ENCODE measurements at regions not wholly inside any gene's neighbourhood (a gene's known extent, or its start where the extent isn't known, plus 50 kb on each side); places are given as distances from the start of the nearest gene placed in this dataset.

- H3K4me1 Mint-ChIP-seq, result no peaks in the 10 kb centered on the region
- TF ChIP-seq CTCF (IDR thresholded peaks at IDR 0.05; ENCODE audit: unreplicated experiment), result no peak
- H3K36me3 Mint-ChIP-seq, result peaks cover 17% of the 10 kb centered on the region
- DNase-seq (ENCODE audit: low spot score in 2 of 2, unreplicated experiment in 2 of 2), result no peak
- no peak overlapping the region for H3K4me3 Mint-ChIP-seq
- H3K9me3 Mint-ChIP-seq, result peaks cover 52% of the 10 kb centered on the region
- H3K27me3 Mint-ChIP-seq (ENCODE audit: low read depth), result no peaks in the 10 kb centered on the region
- no peak overlapping the region for H3K27ac Mint-ChIP-seq
Measured at GRCh38 chr4:19429684-19430083, 822.0 kb upstream of the SLIT2 start.

- peaks cover 9% of the 10 kb centered on the region for H3K36me3 Mint-ChIP-seq
- no peaks in the 10 kb centered on the region for H3K27me3 Mint-ChIP-seq (ENCODE audit: low read depth)
- peaks cover 23% of the 10 kb centered on the region for H3K9me3 Mint-ChIP-seq
- no peak for DNase-seq (ENCODE audit: low spot score in 2 of 2, unreplicated experiment in 2 of 2)
- no peak overlapping the region for H3K27ac Mint-ChIP-seq
- TF ChIP-seq CTCF (IDR thresholded peaks at IDR 0.05; ENCODE audit: unreplicated experiment), result no peak
- H3K4me1 Mint-ChIP-seq, result no peaks in the 10 kb centered on the region
- no peak overlapping the region for H3K4me3 Mint-ChIP-seq
Measured at GRCh38 chr4:19425146-19425545, 826.6 kb upstream of the SLIT2 start.

GRCh38 chr4:19417256-19417655, 834.4 kb upstream of the SLIT2 start:
- peaks cover 3% of the 10 kb centered on the region for H3K36me3 Mint-ChIP-seq
- peaks cover 27% of the 10 kb centered on the region for H3K4me1 Mint-ChIP-seq
- H3K27ac Mint-ChIP-seq, result peak overlapping the region; percentile 2
- peaks cover 7% of the 10 kb centered on the region for H3K9me3 Mint-ChIP-seq
- no peak for TF ChIP-seq CTCF (IDR thresholded peaks at IDR 0.05; ENCODE audit: unreplicated experiment)
- no peak overlapping the region for H3K4me3 Mint-ChIP-seq
- H3K27me3 Mint-ChIP-seq (ENCODE audit: low read depth), result no peaks in the 10 kb centered on the region
- no peak for DNase-seq (ENCODE audit: low spot score in 2 of 2, unreplicated experiment in 2 of 2)

- H3K4me3 Mint-ChIP-seq, result no peak overlapping the region
- no peak overlapping the region for H3K27ac Mint-ChIP-seq
- peaks cover 7% of the 10 kb centered on the region for H3K9me3 Mint-ChIP-seq
- peaks cover 3% of the 10 kb centered on the region for H3K36me3 Mint-ChIP-seq
- no peak for TF ChIP-seq CTCF (IDR thresholded peaks at IDR 0.05; ENCODE audit: unreplicated experiment)
- peaks cover 27% of the 10 kb centered on the region for H3K4me1 Mint-ChIP-seq
- H3K27me3 Mint-ChIP-seq (ENCODE audit: low read depth), result no peaks in the 10 kb centered on the region
- no peak for DNase-seq (ENCODE audit: low spot score in 2 of 2, unreplicated experiment in 2 of 2)
Measured at GRCh38 chr4:19416146-19416545, 835.6 kb upstream of the SLIT2 start.

- Mint-ChIP-seq H3K27me3 (ENCODE audit: low read depth) (no peaks in the 10 kb centered on the region), H3K27ac (no peak overlapping the region), H3K36me3 (no peaks in the 10 kb centered on the region), H3K9me3 (no peaks in the 10 kb centered on the region), H3K4me1 (peaks cover 6% of the 10 kb centered on the region), H3K4me3 (no peak overlapping the region)
- TF ChIP-seq CTCF (IDR thresholded peaks at IDR 0.05; ENCODE audit: unreplicated experiment), result no peak
- no peak for DNase-seq (ENCODE audit: low spot score in 2 of 2, unreplicated experiment in 2 of 2)
Measured at GRCh38 chr4:19408490-19408889, 843.2 kb upstream of the SLIT2 start.

GRCh38 chr4:19406789-19407188, 844.9 kb upstream of the SLIT2 start:
- Mint-ChIP-seq H3K9me3 (no peaks in the 10 kb centered on the region), H3K36me3 (no peaks in the 10 kb centered on the region), H3K27ac (no peak overlapping the region), H3K27me3 (ENCODE audit: low read depth) (no peaks in the 10 kb centered on the region), H3K4me1 (peaks cover 8% of the 10 kb centered on the region), H3K4me3 (no peak overlapping the region)
- DNase-seq (ENCODE audit: low spot score in 2 of 2, unreplicated experiment in 2 of 2), result no peak
- no peak for TF ChIP-seq CTCF (IDR thresholded peaks at IDR 0.05; ENCODE audit: unreplicated experiment)
